HPDE6-E6E7 (cell line): ENCODE measurements at regions not wholly inside any gene's neighbourhood (a gene's known extent, or its start where the extent isn't known, plus 50 kb on each side); places are given as distances from the start of the nearest gene placed in this dataset.

Source experiments
- DNase-seq: peaks from one replicate; pipeline ENCODE4 v3.0.0; 2011; ENCODE audit warnings: missing footprints; ENCODE audit errors: extremely low spot score

DNA sequence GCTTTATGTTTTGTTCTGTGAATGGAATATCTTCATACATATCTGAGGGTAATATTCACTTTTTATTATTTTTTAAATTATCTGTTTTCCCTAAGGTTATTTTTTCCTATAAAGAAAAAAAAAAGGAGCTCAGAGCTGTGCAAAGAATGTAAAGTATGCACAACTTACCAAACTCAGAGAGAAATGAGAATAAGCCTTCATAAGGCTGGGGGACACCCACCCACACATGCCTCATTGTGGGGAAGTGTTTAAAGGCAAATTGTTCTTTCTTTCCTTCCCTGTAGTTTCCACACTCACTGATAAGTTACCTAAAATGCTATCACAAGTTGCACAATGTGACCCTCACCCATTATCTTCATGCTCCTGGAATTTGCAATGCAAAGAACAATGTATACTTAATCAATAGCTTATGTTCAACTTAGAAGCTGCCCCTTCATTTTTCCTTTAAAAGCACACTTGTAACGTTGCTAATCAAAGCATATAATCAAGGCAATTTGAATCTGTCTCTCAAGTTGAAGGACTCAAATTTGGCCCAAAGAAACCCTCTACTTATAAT lies 108.1 kb downstream of the GNAT3 start:
- DNase-seq: no peak

DNA sequence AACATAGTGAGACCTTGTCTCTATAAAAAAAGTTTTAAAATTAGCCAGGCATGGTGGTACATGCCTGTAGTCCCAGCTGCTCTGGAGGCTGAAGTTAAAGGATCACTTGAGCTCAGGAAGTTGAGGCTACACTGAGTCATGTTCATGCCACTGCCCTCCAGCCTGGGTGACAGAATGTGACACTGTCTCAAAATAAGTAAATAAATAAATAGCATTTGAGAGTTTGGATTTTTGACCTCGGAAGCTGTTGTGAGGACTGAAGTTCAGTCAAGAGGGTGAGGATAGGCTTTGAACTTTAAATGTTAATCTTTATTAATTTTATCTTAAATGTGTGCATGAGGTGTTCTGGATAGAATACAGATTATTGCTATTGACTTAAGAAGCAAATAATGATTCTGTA lies 110.2 kb downstream of the GNAT3 start:
- DNase-seq: no peak

DNA sequence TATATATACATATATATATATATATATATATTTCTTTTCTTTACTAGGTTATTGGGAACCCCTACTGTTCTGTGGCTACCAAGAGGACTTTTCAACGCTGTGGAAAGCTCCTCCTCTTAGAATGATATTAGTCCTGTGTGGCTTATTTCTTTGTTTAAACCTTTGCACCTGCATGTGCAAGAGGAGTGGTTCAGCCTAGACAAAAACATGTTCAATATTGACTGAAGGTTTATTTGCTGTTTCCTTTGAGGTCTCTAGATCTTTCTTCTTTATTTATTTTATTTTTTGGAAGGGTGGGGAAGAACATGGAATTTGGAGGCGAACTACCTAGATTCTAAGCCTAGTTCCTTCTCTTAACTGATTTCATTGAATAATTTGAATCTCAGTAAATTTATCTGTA lies 118.1 kb downstream of the GNAT3 start:
- no peak for DNase-seq

DNA sequence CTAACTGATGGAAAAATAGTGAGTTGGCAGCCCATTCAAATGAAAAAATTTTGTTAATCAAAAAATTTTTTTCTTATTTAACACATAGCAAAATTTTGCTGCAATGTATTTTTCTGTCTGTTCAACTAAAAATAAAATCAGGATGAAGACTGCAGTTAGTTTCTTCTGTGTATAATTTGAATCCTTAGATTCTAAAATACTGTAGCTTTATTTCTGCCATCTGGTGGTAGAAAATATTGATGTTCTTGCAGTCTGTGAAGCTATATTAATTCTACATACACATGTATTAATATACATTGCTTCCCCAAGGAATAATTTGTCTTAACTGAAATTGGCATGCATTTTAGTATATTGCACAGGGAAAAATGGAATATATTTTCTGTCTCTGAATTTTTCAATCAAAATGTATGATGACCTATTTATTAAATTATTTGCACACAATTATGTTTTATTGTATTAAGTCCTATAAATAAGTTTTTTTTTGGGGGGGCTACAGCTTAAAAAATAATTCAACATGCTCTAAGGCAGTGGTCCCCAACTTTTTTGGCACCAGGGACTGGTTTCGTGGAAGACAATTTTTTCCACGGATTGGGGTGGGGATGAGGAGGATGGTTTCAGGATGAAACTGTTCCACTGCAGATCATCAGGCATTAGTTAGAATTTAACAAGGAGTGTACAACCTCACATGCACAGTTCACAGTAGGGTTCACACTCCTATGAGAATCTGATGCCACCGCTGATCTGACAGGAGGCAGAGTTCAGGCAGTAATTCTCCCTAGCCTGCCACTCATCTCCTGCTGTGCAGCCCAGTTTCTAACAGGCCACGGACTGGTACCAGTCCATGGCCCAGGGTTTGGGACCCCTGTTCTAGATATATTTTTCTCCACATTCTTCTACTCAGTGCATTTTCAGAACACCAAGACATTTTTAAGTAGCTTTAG lies 119.4 kb downstream of the GNAT3 start:
- no peak for DNase-seq

DNA sequence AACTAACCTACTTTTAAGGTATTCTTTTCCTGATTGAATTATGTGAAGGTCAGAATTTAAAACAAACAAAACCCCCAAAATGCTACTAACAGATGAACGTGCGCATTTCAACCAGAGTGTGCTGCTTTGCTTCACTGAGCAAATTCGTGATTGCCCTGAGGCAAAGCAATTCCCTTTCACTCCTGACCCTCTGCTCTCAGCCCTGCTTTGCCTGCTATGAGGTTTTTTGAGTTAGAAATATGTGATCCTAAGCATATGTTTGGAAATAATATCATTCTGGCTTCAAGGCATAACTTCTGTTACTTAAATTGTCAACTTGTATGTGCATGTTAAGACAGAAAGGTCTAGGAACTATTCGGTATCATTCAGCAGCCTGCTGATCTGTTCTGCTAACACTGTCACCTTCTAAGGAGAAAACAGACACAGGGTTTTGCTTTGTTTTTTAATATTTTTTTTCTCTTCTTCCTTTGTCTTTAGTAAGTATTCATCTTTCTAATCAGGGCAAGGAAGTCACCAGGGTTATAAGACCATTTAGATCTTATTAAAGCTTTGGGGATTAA lies 124.2 kb downstream of the GNAT3 start:
- no peak for DNase-seq

DNA sequence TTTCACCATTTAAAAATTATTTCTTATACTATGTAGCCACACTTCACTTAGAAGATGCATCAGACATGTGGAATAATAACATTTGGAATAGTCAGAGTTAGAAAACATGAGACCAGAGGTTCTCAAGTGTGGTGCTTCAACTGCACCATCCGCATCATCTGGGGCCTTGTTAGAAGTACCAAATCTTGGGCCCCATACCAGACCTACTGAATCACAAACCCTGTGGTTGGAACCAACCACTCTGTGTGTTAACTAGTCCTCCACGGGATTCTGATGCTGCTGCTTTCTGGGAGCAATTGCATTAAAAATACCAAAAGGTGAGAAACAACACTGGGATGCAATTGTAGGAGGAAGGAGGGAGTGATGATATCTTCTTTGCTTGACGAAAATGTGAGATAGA lies 125.2 kb downstream of the GNAT3 start:
- DNase-seq: no peak

DNA sequence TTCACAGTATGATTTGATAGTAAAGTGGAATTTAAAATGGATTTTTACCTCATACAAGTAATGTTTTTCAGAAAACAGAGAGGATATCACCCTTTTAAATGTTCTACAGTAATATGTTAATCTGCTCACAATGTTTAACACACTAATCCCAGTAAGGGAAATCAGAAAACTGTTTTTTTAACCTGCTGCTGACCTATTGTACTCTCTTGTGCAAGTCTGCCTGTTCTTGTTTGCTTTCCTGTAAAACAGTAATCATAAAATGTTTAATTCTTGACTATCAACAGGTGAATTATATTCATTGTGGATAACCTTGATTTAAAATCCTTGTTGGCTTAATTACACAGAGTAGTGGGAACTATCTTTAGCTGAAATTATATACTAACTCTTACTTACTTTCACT lies 126.4 kb downstream of the GNAT3 start:
- no peak for DNase-seq

DNA sequence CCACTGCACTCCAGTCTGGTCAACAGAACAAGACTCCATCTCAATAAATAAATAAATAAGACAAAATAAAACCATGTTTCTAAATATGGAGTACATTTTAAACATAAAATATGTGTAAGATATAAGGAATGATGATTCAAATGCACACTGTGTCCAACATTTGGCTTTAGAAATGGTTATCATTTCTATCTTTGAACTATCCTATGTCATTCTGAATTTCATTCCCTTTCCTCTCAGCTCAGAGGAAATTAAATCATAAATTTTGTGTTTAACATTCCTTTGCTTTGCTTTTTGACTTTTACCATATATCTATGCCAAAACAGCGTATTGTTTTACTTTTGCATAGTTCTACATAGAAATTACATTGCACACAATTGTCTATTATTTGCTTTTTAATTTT lies 130.9 kb downstream of the GNAT3 start:
- no peak for DNase-seq

DNA sequence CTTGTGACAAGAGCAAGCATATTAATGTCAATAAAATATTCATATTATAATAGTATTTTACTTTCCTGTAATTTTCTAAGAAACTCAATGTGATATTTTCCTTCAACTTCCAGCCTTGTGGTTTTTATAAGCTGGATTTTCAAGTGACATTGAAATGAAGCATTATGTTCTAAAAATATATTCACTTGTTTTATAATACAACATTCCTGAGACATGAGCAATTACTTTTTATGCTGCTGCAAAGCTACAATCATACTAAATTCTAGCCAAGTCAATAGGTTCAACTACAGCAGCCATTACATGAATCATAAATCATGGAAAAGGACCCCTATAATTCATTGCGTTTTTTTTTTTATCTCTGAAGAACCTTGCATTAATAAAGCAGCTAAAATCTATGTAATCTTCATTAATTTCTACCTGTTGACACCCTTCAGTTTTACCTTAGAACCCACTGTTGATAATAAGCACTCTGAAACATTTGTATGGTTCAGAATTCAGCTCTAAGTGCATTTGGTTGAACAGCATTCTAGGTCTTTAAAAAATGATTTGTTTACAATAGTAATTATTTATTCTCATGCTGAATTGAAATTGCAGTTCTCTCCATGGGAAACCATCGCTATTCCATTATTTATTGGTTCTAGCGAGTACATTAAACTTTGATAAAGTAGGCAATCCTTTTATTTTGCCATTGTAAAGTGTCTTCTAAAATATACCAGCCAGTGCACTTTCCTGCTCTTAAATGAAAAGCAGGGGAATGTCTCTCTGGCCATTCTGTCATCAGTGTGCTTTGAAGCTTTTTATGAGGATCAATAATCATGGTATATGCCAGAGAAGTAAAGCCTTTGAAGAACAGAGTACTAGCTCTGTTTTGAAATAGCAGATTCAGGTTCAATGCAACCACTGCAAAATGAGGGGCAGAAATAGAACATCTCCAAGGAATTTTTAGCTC lies 132.6 kb downstream of the GNAT3 start:
- no peak for DNase-seq

DNA sequence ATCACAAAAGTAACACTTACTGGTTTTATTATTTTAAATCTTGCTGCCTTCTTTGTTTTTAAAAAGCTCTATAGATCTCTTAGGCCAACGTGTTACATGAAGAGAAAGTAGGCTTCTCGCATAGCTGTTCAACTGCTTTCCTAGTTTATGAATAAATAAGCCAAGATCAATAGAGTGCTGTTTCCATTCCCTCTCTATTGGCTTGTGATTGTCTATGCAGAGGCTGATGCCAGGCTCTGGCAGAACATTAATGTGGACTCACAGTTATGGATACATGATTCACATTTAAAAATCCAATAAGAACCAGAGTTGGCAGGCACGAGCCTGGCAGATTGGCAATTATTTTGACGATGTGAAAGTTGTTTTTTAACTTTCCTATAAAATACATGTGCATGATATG lies 137.5 kb downstream of the GNAT3 start:
- DNase-seq: no peak

DNA sequence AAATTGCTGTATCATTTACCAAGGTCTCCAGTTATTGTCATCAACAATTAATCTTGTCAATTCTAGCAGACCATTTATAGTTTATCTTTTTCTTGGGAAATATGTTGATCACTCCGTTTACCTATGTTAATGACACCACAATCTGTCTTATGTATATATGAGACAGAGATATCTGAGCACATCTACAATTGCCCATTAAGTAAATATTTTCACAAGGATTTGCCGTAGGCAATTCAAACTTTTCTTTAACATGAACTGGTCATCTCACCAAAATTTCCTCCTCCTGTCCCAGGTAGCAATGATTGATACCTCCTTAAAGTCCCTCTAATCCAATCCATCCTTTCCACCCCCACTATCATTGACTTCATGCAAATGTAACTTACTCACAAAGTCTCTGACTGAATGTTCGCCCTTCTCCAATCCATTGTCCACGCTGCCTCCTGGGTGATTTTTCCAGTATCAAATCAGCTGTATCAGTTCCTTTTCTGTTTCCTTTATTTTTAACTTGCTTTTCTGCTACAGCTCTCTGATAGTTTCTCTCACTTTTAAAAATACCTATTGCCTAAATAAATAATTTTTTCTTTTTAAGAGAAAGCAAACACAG lies 138.3 kb downstream of the GNAT3 start:
- DNase-seq: no peak

DNA sequence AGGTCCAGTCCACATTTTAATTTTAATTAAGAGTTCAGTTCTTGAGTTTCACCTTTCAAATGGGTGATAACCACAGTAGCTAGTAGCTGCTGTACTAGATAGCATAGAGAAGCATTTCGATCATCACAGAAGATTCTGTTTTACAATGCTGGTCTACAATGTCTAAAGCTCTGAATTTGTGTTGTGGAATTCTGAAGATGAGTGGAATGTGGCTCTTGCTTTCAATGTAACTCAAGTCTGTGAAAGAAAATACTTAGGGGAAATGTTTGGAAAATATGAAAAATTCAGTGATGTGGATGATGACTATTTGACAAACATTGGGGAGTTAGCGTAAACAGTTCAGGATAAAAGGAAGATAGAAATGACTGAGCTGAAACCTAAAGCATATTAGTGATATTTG lies 139.4 kb downstream of the GNAT3 start:
- no peak for DNase-seq

DNA sequence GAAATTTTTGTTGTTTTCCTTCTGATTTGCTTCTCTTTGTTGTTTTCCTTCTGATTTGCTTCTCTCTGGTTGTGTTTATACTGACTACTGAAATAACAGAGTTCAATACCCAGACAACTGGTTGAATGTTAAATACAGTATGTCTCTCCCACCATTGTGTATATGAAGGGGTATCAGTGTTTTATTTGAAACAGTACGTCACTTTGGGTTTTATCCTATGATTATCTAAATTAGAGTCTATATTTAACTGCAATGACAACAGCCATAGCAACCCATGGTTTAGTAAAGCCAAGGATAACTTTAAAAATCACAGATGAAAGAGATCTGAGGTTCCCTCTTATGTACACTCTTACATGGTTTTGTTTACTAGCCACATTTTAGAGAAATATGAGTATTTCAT lies 141.3 kb downstream of the GNAT3 start:
- DNase-seq: no peak

DNA sequence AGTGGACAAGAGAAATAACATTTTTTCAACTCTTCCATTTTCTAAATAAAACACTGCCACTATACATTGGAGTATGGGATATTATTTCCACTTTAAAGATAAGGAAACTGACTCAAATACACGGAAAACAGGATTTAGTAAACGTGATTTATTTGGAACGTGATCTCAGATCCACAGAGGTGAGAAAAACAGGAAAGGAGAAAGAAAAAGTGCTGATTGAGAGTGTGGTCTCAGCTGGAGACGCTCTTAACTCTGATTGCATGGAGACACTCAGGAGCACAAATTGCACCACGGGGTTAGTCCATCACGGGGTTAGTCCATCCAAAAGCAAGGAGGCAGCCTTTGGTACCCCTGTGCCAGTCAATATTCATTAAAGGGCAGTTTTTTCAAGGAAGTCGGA lies 142.5 kb downstream of the GNAT3 start:
- DNase-seq: no peak

DNA sequence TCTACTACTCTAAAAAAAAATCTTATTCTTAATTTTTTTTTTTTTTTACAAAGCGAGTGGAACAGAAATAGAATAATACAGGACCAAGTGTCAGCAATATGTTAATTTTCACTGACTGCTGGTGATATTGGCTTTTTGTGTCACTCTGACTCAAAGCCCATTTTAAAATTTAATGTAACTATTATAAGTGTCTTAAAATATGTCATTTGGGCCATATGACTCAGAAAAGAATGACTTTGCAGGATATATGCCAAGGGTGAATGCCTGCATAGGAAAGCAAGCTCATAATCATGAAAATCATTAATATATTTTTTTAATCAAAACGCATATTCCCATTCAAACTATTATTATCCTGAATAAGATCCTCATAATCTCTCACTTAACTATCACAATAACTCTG lies 149.2 kb downstream of the GNAT3 start:
- DNase-seq: no peak

DNA sequence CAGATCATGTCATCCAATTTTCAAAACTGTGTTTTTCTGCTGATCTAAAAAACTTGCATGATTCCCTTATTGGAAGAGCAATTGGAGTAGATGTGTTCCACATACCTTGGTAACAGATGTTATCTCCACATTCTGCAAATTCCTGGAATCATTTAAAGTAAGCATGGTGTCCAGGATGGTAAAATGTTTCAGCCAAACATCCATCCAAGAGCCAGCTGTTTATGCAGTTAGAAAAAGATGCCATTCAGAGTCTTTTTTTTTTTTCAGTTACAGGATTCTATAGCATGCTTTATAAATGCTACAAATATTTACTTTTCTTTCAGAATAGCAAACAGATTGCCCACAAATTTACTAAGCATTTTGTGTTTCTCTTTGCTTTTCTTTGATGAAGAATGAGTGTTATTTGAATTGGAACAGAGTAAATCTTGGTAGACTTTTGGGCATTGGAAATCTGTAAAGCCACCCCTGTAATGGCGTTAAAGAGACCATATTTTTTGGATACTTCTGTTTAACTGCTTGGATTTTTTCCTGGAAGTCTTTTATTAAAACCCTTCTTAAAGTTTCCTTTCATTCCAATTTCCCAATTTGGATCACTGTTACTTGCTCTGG lies 149.8 kb downstream of the GNAT3 start:
- DNase-seq: no peak

DNA sequence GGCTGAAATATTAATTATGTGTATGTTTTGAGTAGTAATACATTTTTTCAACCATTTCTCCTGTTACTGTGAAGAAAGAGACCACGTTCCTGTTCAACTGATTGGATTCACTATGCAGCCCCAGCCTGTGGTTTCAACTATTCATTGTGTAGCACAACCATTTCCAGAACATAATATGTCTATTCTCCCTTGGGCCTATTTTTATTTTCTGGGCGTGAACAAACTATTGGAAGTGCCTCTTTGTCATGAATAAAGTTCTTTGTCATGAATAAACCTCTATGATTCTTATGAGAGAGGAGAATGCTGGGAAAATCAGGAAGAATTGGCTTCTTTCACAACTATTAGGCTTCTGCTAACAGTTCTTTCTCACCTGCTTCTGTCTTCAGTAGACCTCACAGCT lies 152.4 kb downstream of the GNAT3 start:
- no peak for DNase-seq

DNA sequence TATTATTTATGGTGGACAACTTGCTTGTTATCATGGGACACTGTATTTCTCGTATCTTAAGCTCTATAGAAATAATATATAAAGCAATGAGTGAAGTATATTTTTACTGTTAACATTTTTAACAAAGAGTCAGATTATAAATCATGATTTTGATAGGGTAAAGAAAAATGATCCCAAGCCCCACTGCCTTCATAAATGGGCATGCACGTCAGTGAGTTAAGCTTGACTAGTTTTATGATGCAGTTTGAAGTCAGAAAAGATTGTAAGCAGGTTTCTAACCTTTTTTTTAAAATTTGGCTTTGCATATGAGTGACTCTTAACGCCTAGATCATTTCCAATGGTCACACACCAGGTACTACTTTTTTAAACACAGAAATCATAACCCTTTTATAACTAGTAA lies 152.8 kb downstream of the GNAT3 start:
- no peak for DNase-seq

DNA sequence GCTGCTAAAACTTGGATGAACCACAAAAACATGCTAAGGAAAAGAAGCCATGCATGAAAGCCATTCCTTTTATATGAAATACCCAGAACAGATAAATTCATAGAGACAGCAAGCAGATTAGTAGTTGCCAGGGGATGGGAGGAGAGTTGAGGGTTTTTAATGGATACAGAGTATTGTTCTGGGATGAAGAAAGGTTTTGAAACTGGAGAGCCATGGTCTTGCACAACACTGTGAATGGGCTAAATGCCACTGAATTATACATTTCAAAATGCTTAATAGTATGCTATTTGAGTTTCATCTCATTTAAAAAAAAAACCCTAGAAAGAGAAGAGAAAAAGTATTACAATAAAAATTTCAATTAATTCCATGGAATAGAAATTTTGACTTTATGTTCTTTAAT lies 154.3 kb downstream of the GNAT3 start:
- DNase-seq: no peak

DNA sequence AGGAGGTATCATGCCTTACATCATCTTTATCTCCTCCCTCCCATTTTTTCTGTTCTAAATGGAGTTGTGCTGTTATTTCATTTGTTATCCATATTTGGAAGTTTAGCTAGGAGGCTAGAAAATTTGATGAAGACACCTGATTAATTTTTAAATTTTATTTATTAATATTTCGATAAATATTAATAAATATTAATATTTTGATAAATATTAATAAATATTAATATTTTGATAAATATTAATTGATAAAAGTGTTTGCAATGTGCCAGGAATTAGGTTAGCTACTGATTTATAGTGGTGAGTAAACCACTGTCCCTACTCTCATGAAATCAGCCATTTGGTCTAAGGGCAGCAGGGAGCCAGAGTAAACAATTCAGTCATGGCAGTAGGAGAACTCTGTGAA lies 161.4 kb downstream of the GNAT3 start:
- no peak for DNase-seq

DNA sequence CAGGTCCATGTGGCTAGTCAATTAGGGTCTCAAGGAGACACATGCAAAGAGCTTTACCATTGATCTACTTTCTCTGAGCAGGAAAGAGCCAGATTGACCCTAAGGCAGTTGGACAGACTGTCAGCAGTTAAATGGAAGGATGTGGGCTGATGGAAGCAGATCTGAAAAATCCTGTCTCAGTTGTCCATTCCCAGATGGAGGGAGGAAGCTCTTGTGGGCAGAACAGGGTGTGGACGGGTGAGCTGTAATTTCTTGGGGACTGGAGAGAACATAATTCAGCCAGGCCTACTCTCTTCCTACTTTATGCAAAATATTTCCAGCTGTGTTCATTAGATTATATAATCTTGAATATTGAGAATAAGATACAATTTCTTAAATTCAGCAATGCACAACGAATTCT lies 163.6 kb downstream of the GNAT3 start:
- no peak for DNase-seq
